ENCODE measurements at regions not wholly inside any gene's neighbourhood (a gene's known extent, or its start where the extent isn't known, plus 50 kb on each side); places are given as distances from the start of the nearest gene placed in this dataset.

DNA sequence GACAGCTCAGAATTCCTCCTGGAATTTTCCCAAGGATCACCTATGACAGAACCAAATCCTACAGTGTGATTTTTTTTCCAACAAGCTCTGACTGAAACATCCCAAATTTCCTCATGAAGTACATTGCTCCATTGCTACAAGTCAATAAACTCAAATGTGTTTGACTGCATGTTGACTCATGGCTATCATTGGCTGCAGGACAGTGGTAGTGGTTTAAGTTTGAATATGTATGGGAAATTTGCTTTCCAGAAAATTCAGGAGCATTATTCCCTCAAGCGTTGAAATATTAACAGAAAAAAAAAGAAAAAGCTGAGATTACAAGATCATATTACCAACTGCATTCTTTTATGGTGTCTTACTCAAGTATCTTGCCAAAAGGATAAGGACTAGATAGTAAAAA, 402.8 kb upstream of the DSEL start:
- H2AFZ ChIP-seq (ENCODE audit: low read depth): no peak overlapping the region
- no peak overlapping the region for H3K27ac ChIP-seq
- H3K4me1 ChIP-seq (ENCODE audit: low read depth, poor library complexity, severe bottlenecking): no peaks in the 10 kb centered on the region
- no peaks in the 10 kb centered on the region for H3K79me2 ChIP-seq (ENCODE audit: insufficient read depth, low read depth)
- H3K4me3 ChIP-seq (IDR thresholded peaks at IDR 0.05; ENCODE audit: insufficient read depth, low read depth, low read length): no peak overlapping the region
- H3K27me3 ChIP-seq (ENCODE audit: insufficient read depth, low read depth): no peaks in the 10 kb centered on the region
- H3K9ac ChIP-seq: no peak overlapping the region
- no peaks in the 10 kb centered on the region for H3K36me3 ChIP-seq (ENCODE audit: insufficient read depth)
- no peak overlapping the region for H3K4me2 ChIP-seq
- no peaks in the 10 kb centered on the region for H4K20me1 ChIP-seq (ENCODE audit: insufficient read depth)
- TF ChIP-seq, protein P1, sequence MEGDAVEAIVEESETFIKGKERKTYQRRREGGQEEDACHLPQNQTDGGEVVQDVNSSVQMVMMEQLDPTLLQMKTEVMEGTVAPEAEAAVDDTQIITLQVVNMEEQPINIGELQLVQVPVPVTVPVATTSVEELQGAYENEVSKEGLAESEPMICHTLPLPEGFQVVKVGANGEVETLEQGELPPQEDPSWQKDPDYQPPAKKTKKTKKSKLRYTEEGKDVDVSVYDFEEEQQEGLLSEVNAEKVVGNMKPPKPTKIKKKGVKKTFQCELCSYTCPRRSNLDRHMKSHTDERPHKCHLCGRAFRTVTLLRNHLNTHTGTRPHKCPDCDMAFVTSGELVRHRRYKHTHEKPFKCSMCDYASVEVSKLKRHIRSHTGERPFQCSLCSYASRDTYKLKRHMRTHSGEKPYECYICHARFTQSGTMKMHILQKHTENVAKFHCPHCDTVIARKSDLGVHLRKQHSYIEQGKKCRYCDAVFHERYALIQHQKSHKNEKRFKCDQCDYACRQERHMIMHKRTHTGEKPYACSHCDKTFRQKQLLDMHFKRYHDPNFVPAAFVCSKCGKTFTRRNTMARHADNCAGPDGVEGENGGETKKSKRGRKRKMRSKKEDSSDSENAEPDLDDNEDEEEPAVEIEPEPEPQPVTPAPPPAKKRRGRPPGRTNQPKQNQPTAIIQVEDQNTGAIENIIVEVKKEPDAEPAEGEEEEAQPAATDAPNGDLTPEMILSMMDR (conservative IDR thresholded peaks at IDR 0.05; ENCODE audit: low read depth, low read length): no peak

DNA sequence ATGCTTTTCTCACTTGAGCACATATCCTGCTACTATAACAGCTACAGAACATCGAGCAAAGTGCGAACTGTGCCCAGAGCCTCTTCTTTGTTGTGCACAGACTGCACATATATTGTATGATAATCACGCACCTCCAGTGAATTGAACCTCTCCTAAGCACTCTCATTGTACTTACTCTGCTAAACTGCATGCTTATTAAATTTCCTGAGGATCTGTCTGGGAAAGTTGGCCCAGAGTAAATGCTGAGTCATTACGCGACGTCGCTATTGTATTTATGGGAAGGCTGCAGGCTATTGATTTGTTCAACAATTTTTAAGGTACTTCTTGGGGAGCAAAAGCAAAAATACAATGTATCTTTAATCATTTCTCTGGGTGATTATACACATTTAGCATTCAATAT, 399.6 kb upstream of the DSEL start:
- no peak overlapping the region for H2AFZ ChIP-seq (ENCODE audit: low read depth)
- no peaks in the 10 kb centered on the region for H3K79me2 ChIP-seq (ENCODE audit: insufficient read depth, low read depth)
- no peaks in the 10 kb centered on the region for H3K4me1 ChIP-seq (ENCODE audit: low read depth, poor library complexity, severe bottlenecking)
- no peak overlapping the region for H3K4me2 ChIP-seq
- H3K9ac ChIP-seq: no peak overlapping the region
- H3K36me3 ChIP-seq (ENCODE audit: insufficient read depth): no peaks in the 10 kb centered on the region
- TF ChIP-seq, protein P1 (conservative IDR thresholded peaks at IDR 0.05; ENCODE audit: low read depth, low read length): no peak
- no peak overlapping the region for H3K4me3 ChIP-seq (IDR thresholded peaks at IDR 0.05; ENCODE audit: insufficient read depth, low read depth, low read length)
- no peak overlapping the region for H3K27ac ChIP-seq
- no peaks in the 10 kb centered on the region for H4K20me1 ChIP-seq (ENCODE audit: insufficient read depth)
- no peaks in the 10 kb centered on the region for H3K27me3 ChIP-seq (ENCODE audit: insufficient read depth, low read depth)

DNA sequence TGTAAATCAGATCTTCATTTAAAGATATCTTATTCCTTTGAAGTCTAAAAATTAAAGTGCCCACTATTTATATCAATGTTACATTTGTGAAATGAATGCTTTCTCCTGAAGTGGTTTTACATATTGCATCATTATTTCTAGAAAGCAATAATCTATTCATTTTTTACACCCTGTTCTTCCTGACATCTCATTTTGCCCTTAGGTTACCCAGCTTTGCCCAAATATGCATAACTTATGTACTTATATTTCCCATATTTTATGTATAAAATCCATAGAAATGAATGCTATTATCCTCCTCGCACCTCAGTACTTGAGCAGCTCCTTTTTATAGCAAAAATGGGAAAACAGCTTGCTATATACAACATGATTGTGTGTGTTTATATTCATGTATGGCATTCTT, 396.5 kb upstream of the DSEL start:
- Histone ChIP-seq H3K4me1 (ENCODE audit: low read depth, poor library complexity, severe bottlenecking) (no peaks in the 10 kb centered on the region), H3K4me2 (no peak overlapping the region), H4K20me1 (ENCODE audit: insufficient read depth) (no peaks in the 10 kb centered on the region), H3K9ac (no peak overlapping the region), H3K4me3 (IDR thresholded peaks at IDR 0.05; ENCODE audit: insufficient read depth, low read depth, low read length) (no peak overlapping the region), H3K27ac (no peak overlapping the region), H3K79me2 (ENCODE audit: insufficient read depth, low read depth) (no peaks in the 10 kb centered on the region), H2AFZ (ENCODE audit: low read depth) (no peak overlapping the region), H3K27me3 (ENCODE audit: insufficient read depth, low read depth) (no peaks in the 10 kb centered on the region), H3K36me3 (ENCODE audit: insufficient read depth) (no peaks in the 10 kb centered on the region)
- TF ChIP-seq, protein P1 (conservative IDR thresholded peaks at IDR 0.05; ENCODE audit: low read depth, low read length): no peak

DNA sequence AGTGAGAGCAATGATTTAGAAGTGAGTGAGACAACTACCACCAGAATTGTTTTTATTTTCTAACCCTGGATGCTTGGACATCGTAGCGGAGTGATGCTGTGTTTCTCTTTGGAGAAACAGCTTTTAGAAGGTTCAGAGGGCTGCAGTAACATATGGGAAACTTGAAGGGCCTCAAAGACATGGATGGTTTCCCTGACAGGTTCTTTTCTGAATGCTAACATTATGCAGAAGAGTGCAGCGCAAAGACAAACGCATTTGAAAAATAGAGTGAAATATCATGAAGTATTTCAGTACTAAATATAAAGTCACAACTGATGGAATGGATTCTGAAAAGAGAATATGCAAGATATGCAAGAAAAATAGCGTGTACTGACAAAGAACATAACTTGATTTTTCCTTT, 385.1 kb upstream of the DSEL start:
- H2AFZ ChIP-seq (ENCODE audit: low read depth): no peak overlapping the region

More for the DNA sequence above, 385.1 kb upstream of the DSEL start:
- H3K36me3 ChIP-seq (ENCODE audit: insufficient read depth): no peaks in the 10 kb centered on the region
- H3K4me2 ChIP-seq: no peak overlapping the region
- H3K9ac ChIP-seq: no peak overlapping the region
- no peaks in the 10 kb centered on the region for H3K4me1 ChIP-seq (ENCODE audit: low read depth, poor library complexity, severe bottlenecking)
- no peaks in the 10 kb centered on the region for H3K27me3 ChIP-seq (ENCODE audit: insufficient read depth, low read depth)
- TF ChIP-seq, protein P1 (conservative IDR thresholded peaks at IDR 0.05; ENCODE audit: low read depth, low read length): no peak
- no peak overlapping the region for H3K4me3 ChIP-seq (IDR thresholded peaks at IDR 0.05; ENCODE audit: insufficient read depth, low read depth, low read length)
- H3K79me2 ChIP-seq (ENCODE audit: insufficient read depth, low read depth): no peaks in the 10 kb centered on the region
- no peaks in the 10 kb centered on the region for H4K20me1 ChIP-seq (ENCODE audit: insufficient read depth)
- H3K27ac ChIP-seq: no peak overlapping the region

All from KMS-11 (cell line).